22Rv1 (cell line): ENCODE measurements at regions not wholly inside any gene's neighbourhood (a gene's known extent, or its start where the extent isn't known, plus 50 kb on each side); places are given as distances from the start of the nearest gene placed in this dataset.

Experiments used
- CTCF ChIP-seq: fragments of 450-650 bp; IDR thresholded peaks from 2 replicates; pipeline ENCODE4 v1.5.1; 2017; ENCODE audit warnings: mild to moderate bottlenecking
- ZFX ChIP-seq: fragments of 450-650 bp; IDR thresholded peaks from 2 replicates; pipeline ENCODE4 v1.6.1; 2017; ENCODE audit warnings: antibody characterized with exemption, borderline replicate concordance

GRCh38 chr3:83890039-83890762, 1068.6 kb upstream of the CADM2 start:
- TF ChIP-seq CTCF (no peak), ZFX (no peak)
